Endothelial cell of umbilical vein (primary cell): ENCODE measurements at regions not wholly inside any gene's neighbourhood (a gene's known extent, or its start where the extent isn't known, plus 50 kb on each side); places are given as distances from the start of the nearest gene placed in this dataset.

ENCODE experiments used
- BruUV-seq: library from RNA; stranded (reverse); fragments of 400-500 nt; replicated peaks from 2 replicates; lab custom pipeline; 2021; lab: Mats Ljungman, UMichigan
- CTCF ChIA-PET: fragments of 300-600, 350-600 bp; sonication (Branson Sonifier 250); formaldehyde crosslinking; loops from one replicate; lab custom pipeline; 2021; ENCODE audit warnings: antibody characterized with exemption, inconsistent platforms; lab: Charles Lee
- POLR2A ChIA-PET: fragments of 300-600, 350-600 bp; sonication (Branson Sonifier 250); formaldehyde crosslinking; loops from one replicate; lab custom pipeline; 2021; ENCODE audit warnings: antibody characterized with exemption, inconsistent platforms; lab: Charles Lee
- DNase-seq: peaks from one replicate; pipeline ENCODE4 v3.0.0-alpha.2; 2011; ENCODE audit warnings: low read depth, low spot score
- FAIRE-seq: peaks from 2 replicates; lab custom pipeline; 2011; peaks lifted over from hg19 to GRCh38; lab: Jason Lieb, UNC
- H2AFZ ChIP-seq: 2 replicates; pipeline ENCODE4 v1.6.0; 2012; ENCODE audit warnings: low read depth, low read length, control low read depth, inconsistent platforms
- H3K27ac ChIP-seq: 2 replicates; pipeline ENCODE4 v1.5.1; 2011; ENCODE audit warnings: low read depth, mild to moderate bottlenecking, control low read depth, low read length, moderate library complexity; ENCODE audit not compliant: insufficient read depth
- H3K27me3 ChIP-seq, 2 experiments: 2 replicates each; pipeline versions ENCODE4 v1.6.0 to v1.6.1; 2011; ENCODE audit warnings: low read length in 2 of 2, mixed read lengths in 1 of 2; ENCODE audit not compliant: control insufficient read depth in 2 of 2, insufficient read depth in 2 of 2
- H3K36me3 ChIP-seq, 2 experiments: 2 replicates in 1 of 2; 3 replicates in 1 of 2; pipeline ENCODE4 v1.5.1; 2011; ENCODE audit warnings: low read length in 2 of 2, mild to moderate bottlenecking in 1 of 2, moderate library complexity in 1 of 2; ENCODE audit not compliant: control insufficient read depth in 2 of 2, insufficient read depth in 2 of 2; ENCODE audit errors: extremely low read depth in 1 of 2
- H3K4me1 ChIP-seq: 3 replicates; pipeline ENCODE4 v1.5.1; 2011; ENCODE audit warnings: mild to moderate bottlenecking, low read length; ENCODE audit not compliant: control insufficient read depth, insufficient read depth; ENCODE audit errors: extremely low read depth
- H3K4me2 ChIP-seq: 2 replicates; pipeline ENCODE4 v1.6.1; 2011; ENCODE audit warnings: low read length, control low read depth, mixed read lengths; ENCODE audit not compliant: insufficient read depth
- H3K4me3 ChIP-seq, 3 experiments: fragments of 200-600 bp in 1 of 3; sonication (generic), shearing (Covaris generic) in 1 of 3; replicated peaks in 1 of 3; 2 replicates each; pipeline ENCODE4 v1.5.1; 2011 to 2016; ENCODE audit warnings: control low read depth in 3 of 3, low read length in 3 of 3, mild to moderate bottlenecking in 2 of 3, inconsistent platforms in 1 of 3, low read depth in 1 of 3, moderate library complexity in 1 of 3; ENCODE audit not compliant: insufficient read depth in 1 of 3
- H3K79me2 ChIP-seq: 2 replicates; pipeline ENCODE4 v1.6.0; 2012; ENCODE audit warnings: low read length, inconsistent platforms; ENCODE audit not compliant: control insufficient read depth, insufficient read depth
- H3K9ac ChIP-seq: replicated peaks from 2 replicates; pipeline ENCODE3; 2011; ENCODE audit warnings: low read length, control low read depth; ENCODE audit not compliant: insufficient read depth; ENCODE audit errors: extremely low read depth
- H3K9me1 ChIP-seq: replicated peaks from 3 replicates; pipeline ENCODE4 v1.6.0; 2011; ENCODE audit warnings: mild to moderate bottlenecking, low read length; ENCODE audit not compliant: control insufficient read depth, insufficient read depth; ENCODE audit errors: extremely low read depth
- H3K9me3 ChIP-seq: replicated peaks from 2 replicates; pipeline ENCODE4 v1.5.1; 2012; ENCODE audit warnings: low read length, inconsistent platforms; ENCODE audit not compliant: control insufficient read depth, insufficient read depth
- H4K20me1 ChIP-seq: replicated peaks from 2 replicates; pipeline ENCODE3; 2011; ENCODE audit warnings: mild to moderate bottlenecking, low read length; ENCODE audit not compliant: control insufficient read depth, insufficient read depth; ENCODE audit errors: extremely low read depth
- CTCF ChIP-seq, 2 donors: IDR thresholded peaks; 1 replicate in 1 of 2; 2 replicates in 1 of 2; pipeline ENCODE4 v1.5.1; 2011; ENCODE audit warnings: low read length in 2 of 2, mild to moderate bottlenecking in 2 of 2, moderate library complexity in 2 of 2, control low read depth in 1 of 2, inconsistent platforms in 1 of 2, low read depth in 1 of 2; ENCODE audit not compliant: insufficient read depth in 1 of 2; ENCODE audit errors: extremely low read depth in 1 of 2
- EZH2 ChIP-seq: IDR thresholded peaks from 2 replicates; pipeline ENCODE4 v1.6.1; 2012; ENCODE audit warnings: borderline replicate concordance, low read depth, mild to moderate bottlenecking, moderate library complexity, low read length, inconsistent platforms; ENCODE audit not compliant: severe bottlenecking
- FOS ChIP-seq: IDR thresholded peaks from 2 replicates; pipeline ENCODE4 v1.6.1; 2011; ENCODE audit warnings: mild to moderate bottlenecking, low read length, moderate library complexity, borderline replicate concordance; ENCODE audit not compliant: insufficient read depth
- GATA2 ChIP-seq: IDR thresholded peaks from 2 replicates; pipeline ENCODE4 v1.7.0; 2011; ENCODE audit warnings: low read depth, mild to moderate bottlenecking, moderate library complexity, mixed read lengths, low read length; ENCODE audit not compliant: insufficient read length, insufficient read depth
- JUN ChIP-seq: IDR thresholded peaks from 2 replicates; pipeline ENCODE4 v1.6.1; 2011; ENCODE audit warnings: borderline replicate concordance, low read depth; ENCODE audit not compliant: insufficient read length, insufficient read depth
- MAX ChIP-seq: IDR thresholded peaks from 2 replicates; pipeline ENCODE4 v1.6.1; 2011; ENCODE audit not compliant: insufficient read depth, insufficient read length
- MYC ChIP-seq: IDR thresholded peaks from one replicate; pipeline ENCODE4 v1.6.1; 2011; ENCODE audit warnings: mild to moderate bottlenecking, low read depth, low read length
- POLR2A ChIP-seq: IDR thresholded peaks from 2 replicates; pipeline ENCODE4 v1.6.1; 2012; ENCODE audit warnings: low read depth, mild to moderate bottlenecking, control low read depth, low read length
- POLR2AphosphoS5 ChIP-seq: IDR thresholded peaks from 2 replicates; pipeline ENCODE4 v1.6.1; 2012; ENCODE audit warnings: low read depth, mild to moderate bottlenecking, control low read depth, low read length, moderate library complexity; ENCODE audit not compliant: insufficient read depth
- dilution Hi-C: fragments of 300-500 bp; cut with MboI; formaldehyde crosslinking; loops from one replicate; pipeline ENCODE4 v1.15.0; 2019; ENCODE audit warnings: low sequenced_read_pairs; ENCODE audit not compliant: extremely low pct_ligation_motif_present
- intact Hi-C: fragments of 100-400 bp; cut with micrococcal nuclease; formaldehyde crosslinking; loops from one replicate; pipeline ENCODE4 v1.10.0; 2022

- no peak for FAIRE-seq
- Histone ChIP-seq H3K4me3 (no peak overlapping the region), H3K4me2 (no peak overlapping the region), H3K4me1 (no peaks in the 10 kb centered on the region), H3K9me3 (no peaks in the 10 kb centered on the region), H3K27ac (no peak overlapping the region), H3K9ac (no peak overlapping the region), H4K20me1 (no peaks in the 10 kb centered on the region), H2AFZ (no peak overlapping the region), H3K79me2 (no peaks in the 10 kb centered on the region), H3K36me3 (no peaks in the 10 kb centered on the region), H3K9me1 (no peaks in the 10 kb centered on the region), H3K27me3 (no peaks in the 10 kb centered on the region)
- intact Hi-C loops = no loop called here
- DNase-seq = no peak
- CTCF ChIA-PET = no interaction called here
- TF ChIP-seq POLR2AphosphoS5 = no peak
- TF ChIP-seq EZH2 = no peak
- TF ChIP-seq MYC = no peak
- TF ChIP-seq CTCF (IDR thresholded peaks at IDR 0.05; ENCODE audit: extremely low read depth in 1 of 2, insufficient read depth in 1 of 2, low read depth in 1 of 2, low read length in 2 of 2) = no peak
- no peak for TF ChIP-seq GATA2
- TF ChIP-seq POLR2A = no peak
- no peak for TF ChIP-seq MAX
- no peak for TF ChIP-seq FOS
- TF ChIP-seq JUN = no peak
- POLR2A ChIA-PET = no interaction called here
- no TSS peak for BruUV-seq
- dilution Hi-C loops = no loop called here
Measured at GRCh38 chr18:51345848-51346391, 148.4 kb upstream of the MEX3C start.
